AG09319 (cell line): ENCODE measurements at regions not wholly inside any gene's neighbourhood (a gene's known extent, or its start where the extent isn't known, plus 50 kb on each side); places are given as distances from the start of the nearest gene placed in this dataset.

Experiments
- DNase-seq: peaks from one replicate; pipeline ENCODE4 v3.0.0-alpha.2; 2010; ENCODE audit warnings: low read depth; ENCODE audit errors: extremely low read depth
- TF ChIP-seq, protein P1 (sequence below): IDR thresholded peaks from 2 replicates; pipeline ENCODE4 v1.5.1; 2011; ENCODE audit warnings: low read depth, mild to moderate bottlenecking, inconsistent platforms, low read length, moderate library complexity

GRCh38 chr16:66196770-66197169, 169.7 kb upstream of the CDH5 start:
- no peak for DNase-seq
- TF ChIP-seq, protein P1, sequence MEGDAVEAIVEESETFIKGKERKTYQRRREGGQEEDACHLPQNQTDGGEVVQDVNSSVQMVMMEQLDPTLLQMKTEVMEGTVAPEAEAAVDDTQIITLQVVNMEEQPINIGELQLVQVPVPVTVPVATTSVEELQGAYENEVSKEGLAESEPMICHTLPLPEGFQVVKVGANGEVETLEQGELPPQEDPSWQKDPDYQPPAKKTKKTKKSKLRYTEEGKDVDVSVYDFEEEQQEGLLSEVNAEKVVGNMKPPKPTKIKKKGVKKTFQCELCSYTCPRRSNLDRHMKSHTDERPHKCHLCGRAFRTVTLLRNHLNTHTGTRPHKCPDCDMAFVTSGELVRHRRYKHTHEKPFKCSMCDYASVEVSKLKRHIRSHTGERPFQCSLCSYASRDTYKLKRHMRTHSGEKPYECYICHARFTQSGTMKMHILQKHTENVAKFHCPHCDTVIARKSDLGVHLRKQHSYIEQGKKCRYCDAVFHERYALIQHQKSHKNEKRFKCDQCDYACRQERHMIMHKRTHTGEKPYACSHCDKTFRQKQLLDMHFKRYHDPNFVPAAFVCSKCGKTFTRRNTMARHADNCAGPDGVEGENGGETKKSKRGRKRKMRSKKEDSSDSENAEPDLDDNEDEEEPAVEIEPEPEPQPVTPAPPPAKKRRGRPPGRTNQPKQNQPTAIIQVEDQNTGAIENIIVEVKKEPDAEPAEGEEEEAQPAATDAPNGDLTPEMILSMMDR, result no peak

- TF ChIP-seq, protein P1, result no peak
These were observed 171.6 kb upstream of the CDH5 start for GRCh38 chr16:66194866-66195265.

DNA sequence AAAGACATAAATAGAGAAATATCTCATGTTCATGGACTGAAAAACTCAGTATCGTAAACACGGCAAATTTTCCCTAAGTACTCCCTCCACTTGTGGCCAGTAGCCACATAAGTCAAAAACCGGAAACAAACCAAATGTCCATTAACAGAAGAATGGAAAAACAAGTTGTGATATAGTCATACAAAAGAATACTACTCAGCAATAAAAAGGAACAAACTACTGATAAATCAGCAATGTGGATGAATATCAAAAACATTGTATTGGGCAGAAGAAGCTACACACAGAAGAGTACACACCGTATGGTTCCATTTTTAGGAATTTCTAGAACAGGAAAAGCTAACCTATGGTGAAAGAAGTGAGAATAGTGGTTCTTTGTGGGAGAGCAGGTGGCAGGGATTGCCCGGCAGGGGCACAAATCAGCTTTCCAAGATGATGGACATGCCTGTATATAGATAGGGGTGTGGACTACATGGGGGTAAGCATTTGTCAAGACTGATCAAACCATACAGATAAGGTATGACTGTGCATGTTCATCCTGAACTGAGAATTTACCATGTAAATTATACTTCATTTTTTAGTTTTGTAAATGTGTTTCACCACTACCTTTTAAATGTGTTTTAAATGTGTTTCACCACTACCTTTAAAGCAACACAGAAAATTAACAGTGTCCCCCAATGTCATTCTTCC, 172.8 kb upstream of the CDH5 start:
- no peak for DNase-seq

More at GRCh38 chr16:66194866-66195265, 171.6 kb upstream of the CDH5 start:
- no peak for DNase-seq

DNA sequence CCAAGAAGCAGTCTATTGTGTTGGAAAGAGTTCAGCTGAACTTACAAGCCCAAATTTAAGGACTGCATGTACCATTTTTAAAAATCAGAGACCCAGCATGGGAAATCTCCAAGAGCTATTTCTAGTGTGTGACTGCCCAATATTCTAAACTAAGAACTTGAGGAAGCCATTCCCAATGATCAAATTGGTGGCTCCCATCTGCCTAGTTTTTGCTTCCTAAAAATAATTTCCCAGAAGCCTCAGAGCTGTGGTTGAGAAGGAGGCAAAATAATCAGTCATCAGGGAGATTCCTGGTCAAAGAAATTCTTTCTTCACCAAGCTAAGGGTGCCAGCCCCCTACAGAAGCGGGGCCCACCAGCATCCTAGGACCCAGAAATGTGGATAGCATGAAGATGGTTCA, 176.1 kb upstream of the CDH5 start:
- TF ChIP-seq, protein P1, result no peak
- no peak for DNase-seq

More for the DNA sequence above, 172.8 kb upstream of the CDH5 start:
- TF ChIP-seq, protein P1, result no peak

GRCh38 chr16:66189951-66190350, 176.5 kb upstream of the CDH5 start:
- peak; percentile 78 for DNase-seq
- TF ChIP-seq, protein P1, result no peak

- peak; percentile 32 for DNase-seq
- TF ChIP-seq, protein P1, result no peak
These were observed 177.4 kb upstream of the CDH5 start for GRCh38 chr16:66188917-66189725.

GRCh38 chr16:66186251-66186785, 180.2 kb upstream of the CDH5 start:
- TF ChIP-seq, protein P1, result no peak
- DNase-seq, result no peak
